Caco-2 (cell line): ENCODE measurements at regions not wholly inside any gene's neighbourhood (a gene's known extent, or its start where the extent isn't known, plus 50 kb on each side); places are given as distances from the start of the nearest gene placed in this dataset.

Source experiments
- BruUV-seq: library from RNA; stranded (reverse); fragments of 400-500 nt; replicated peaks from 2 replicates; lab custom pipeline; 2021; lab: Mats Ljungman, UMichigan
- CTCF ChIA-PET: fragments of 300-600 bp; sonication (Branson Sonifier 250); formaldehyde crosslinking; loops from one replicate; lab custom pipeline; 2022; ENCODE audit warnings: antibody characterized with exemption; lab: Charles Lee
- POLR2A ChIA-PET: fragments of 300-600 bp; sonication (Branson Sonifier 250); formaldehyde crosslinking; loops from one replicate; lab custom pipeline; 2022; ENCODE audit warnings: antibody characterized with exemption; lab: Charles Lee
- DNase-seq, 2 experiments: peaks; one replicate each; pipeline versions ENCODE4 v3.0.0 to v3.0.0-alpha.2; 2020 to 2022
- H3K27me3 ChIP-seq: replicated peaks from 2 replicates; pipeline ENCODE4 v1.6.0; 2011; ENCODE audit warnings: low read length; ENCODE audit not compliant: control insufficient read depth, insufficient read depth
- H3K36me3 ChIP-seq: 2 replicates; pipeline ENCODE4 v1.5.1; 2011; ENCODE audit warnings: low read length; ENCODE audit not compliant: control insufficient read depth, insufficient read depth
- H3K4me1 ChIP-seq: fragments of 250-450 bp; sonication (Bioruptor Pico); 2 replicates; pipeline ENCODE4 v1.5.1; 2020; ENCODE audit warnings: mild to moderate bottlenecking
- H3K4me3 ChIP-seq: 2 replicates; pipeline ENCODE4 v1.5.1; 2011; ENCODE audit warnings: low read depth, mild to moderate bottlenecking, control low read depth, low read length
- H3K9me3 ChIP-seq: fragments of 250-450 bp; sonication (Bioruptor Pico); 2 replicates; pipeline ENCODE4 v1.5.1; 2020; ENCODE audit warnings: mild to moderate bottlenecking, moderate library complexity
- H3K27ac Mint-ChIP-seq: one replicate; pipeline ENCODE4 v1.8.0; 2022; ENCODE audit warnings: mixed read lengths; ENCODE audit not compliant: unreplicated experiment
- H3K27me3 Mint-ChIP-seq: one replicate; pipeline ENCODE4 v1.8.0; 2022; ENCODE audit warnings: mixed read lengths; ENCODE audit not compliant: insufficient read depth, unreplicated experiment
- H3K36me3 Mint-ChIP-seq: one replicate; pipeline ENCODE4 v1.8.0; 2022; ENCODE audit warnings: mild to moderate bottlenecking, mixed read lengths; ENCODE audit not compliant: insufficient read depth, unreplicated experiment
- H3K4me1 Mint-ChIP-seq: one replicate; pipeline ENCODE4 v1.8.0; 2022; ENCODE audit warnings: low read depth, mixed read lengths; ENCODE audit not compliant: unreplicated experiment
- H3K4me3 Mint-ChIP-seq: one replicate; pipeline ENCODE4 v1.8.0; 2022; ENCODE audit warnings: mild to moderate bottlenecking, moderate library complexity, mixed read lengths; ENCODE audit not compliant: unreplicated experiment
- H3K9me3 Mint-ChIP-seq: one replicate; pipeline ENCODE4 v1.8.0; 2022; ENCODE audit warnings: mixed read lengths; ENCODE audit not compliant: unreplicated experiment
- intact Hi-C: fragments of 100-400 bp; cut with micrococcal nuclease; formaldehyde crosslinking; loops from one replicate; pipeline ENCODE4 v1.10.0; 2022; ENCODE audit not compliant: unreplicated experiment
- TF ChIP-seq, protein P1 (sequence below), 2 experiments: fragments of 200-600 bp in 1 of 2; IDR thresholded peaks; 1 replicate in 1 of 2; 2 replicates in 1 of 2; pipeline versions ENCODE4 v1.5.1 to v1.8.0; 2011 to 2022; ENCODE audit warnings: antibody characterized with exemption in 1 of 2, control low read depth in 1 of 2, inconsistent platforms in 1 of 2, low read depth in 1 of 2, low read length in 1 of 2, mild to moderate bottlenecking in 1 of 2, moderate library complexity in 1 of 2; ENCODE audit not compliant: insufficient read depth in 1 of 2, severe bottlenecking in 1 of 2, unreplicated experiment in 1 of 2

DNA sequence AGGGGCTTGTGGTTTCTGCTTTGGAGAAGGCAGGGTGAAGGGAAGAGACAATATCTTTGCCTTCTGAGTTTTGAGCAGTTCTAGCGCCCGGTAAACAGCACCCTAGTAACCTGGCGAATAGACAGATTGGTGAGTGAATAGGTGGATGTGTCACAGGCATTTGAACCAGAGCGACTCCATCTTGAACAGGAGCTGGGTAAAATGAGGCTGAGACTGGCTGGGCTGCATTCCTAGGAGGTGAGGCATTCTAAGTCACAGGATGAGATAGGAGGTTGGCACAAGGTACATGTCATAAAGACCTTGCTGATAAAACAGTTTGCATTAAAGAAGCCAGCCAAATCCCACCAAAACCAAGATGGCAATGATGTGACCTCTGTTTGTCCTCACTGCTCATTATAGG is 643.6 kb upstream of the TMEM132C start:
- peaks cover 13% of the 10 kb centered on the region for H3K9me3 Mint-ChIP-seq
- no peak overlapping the region for H3K4me3 ChIP-seq
- TF ChIP-seq, protein P1, sequence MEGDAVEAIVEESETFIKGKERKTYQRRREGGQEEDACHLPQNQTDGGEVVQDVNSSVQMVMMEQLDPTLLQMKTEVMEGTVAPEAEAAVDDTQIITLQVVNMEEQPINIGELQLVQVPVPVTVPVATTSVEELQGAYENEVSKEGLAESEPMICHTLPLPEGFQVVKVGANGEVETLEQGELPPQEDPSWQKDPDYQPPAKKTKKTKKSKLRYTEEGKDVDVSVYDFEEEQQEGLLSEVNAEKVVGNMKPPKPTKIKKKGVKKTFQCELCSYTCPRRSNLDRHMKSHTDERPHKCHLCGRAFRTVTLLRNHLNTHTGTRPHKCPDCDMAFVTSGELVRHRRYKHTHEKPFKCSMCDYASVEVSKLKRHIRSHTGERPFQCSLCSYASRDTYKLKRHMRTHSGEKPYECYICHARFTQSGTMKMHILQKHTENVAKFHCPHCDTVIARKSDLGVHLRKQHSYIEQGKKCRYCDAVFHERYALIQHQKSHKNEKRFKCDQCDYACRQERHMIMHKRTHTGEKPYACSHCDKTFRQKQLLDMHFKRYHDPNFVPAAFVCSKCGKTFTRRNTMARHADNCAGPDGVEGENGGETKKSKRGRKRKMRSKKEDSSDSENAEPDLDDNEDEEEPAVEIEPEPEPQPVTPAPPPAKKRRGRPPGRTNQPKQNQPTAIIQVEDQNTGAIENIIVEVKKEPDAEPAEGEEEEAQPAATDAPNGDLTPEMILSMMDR (IDR thresholded peaks at IDR 0.05; ENCODE audit: insufficient read depth in 1 of 2, low read depth in 1 of 2, low read length in 1 of 2, severe bottlenecking in 1 of 2, unreplicated experiment in 1 of 2): no peak
- H3K4me3 Mint-ChIP-seq: no peak overlapping the region
- ChIA-PET POLR2A (no interaction called here), CTCF (no interaction called here)
- intact Hi-C loops: no loop called here
- no peaks in the 10 kb centered on the region for H3K4me1 Mint-ChIP-seq
- H3K27me3 Mint-ChIP-seq: no peaks in the 10 kb centered on the region
- no peaks in the 10 kb centered on the region for H3K36me3 ChIP-seq
- no peak overlapping the region for H3K27ac Mint-ChIP-seq
- no peaks in the 10 kb centered on the region for H3K9me3 ChIP-seq
- BruUV-seq: no TSS peak
- no peaks in the 10 kb centered on the region for H3K4me1 ChIP-seq
- H3K27me3 ChIP-seq: no peaks in the 10 kb centered on the region
- no peak for DNase-seq
- no peaks in the 10 kb centered on the region for H3K36me3 Mint-ChIP-seq

- POLR2A ChIA-PET: no interaction called here
- no TSS peak for BruUV-seq
These were observed 641.7 kb upstream of the TMEM132C start for GRCh38 chr12:127625176-127625771.

DNA sequence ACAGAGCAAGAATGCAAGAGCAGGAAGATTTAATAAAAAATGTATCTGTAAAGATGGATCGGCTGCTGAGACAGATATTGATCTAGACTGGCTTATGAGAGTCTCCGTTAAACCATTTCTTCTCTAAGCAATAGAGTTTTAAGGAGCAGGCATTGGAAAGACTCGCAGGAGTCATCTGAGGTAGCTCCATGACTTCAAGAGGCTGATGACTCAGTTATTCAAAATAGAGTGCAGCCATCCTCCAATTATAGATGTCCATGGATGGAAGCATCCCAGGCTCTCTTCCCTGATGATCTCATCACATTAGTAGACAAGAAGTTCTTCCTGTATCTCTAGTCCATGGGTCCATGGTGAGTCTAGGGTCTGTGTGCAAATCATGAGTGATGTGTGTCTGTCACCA is 638.3 kb upstream of the TMEM132C start:
- no peak overlapping the region for H3K4me3 ChIP-seq
- DNase-seq: no peak
- no peak overlapping the region for H3K4me3 Mint-ChIP-seq
- no peaks in the 10 kb centered on the region for H3K27me3 ChIP-seq
- H3K36me3 Mint-ChIP-seq: no peaks in the 10 kb centered on the region
- TF ChIP-seq, protein P1 (IDR thresholded peaks at IDR 0.05; ENCODE audit: insufficient read depth in 1 of 2, low read depth in 1 of 2, low read length in 1 of 2, severe bottlenecking in 1 of 2, unreplicated experiment in 1 of 2): no peak
- ChIA-PET CTCF (no interaction called here), POLR2A (no interaction called here)
- no peaks in the 10 kb centered on the region for H3K4me1 Mint-ChIP-seq
- H3K9me3 ChIP-seq: no peaks in the 10 kb centered on the region
- no TSS peak for BruUV-seq
- H3K36me3 ChIP-seq: no peaks in the 10 kb centered on the region
- no peak overlapping the region for H3K27ac Mint-ChIP-seq
- no peaks in the 10 kb centered on the region for H3K27me3 Mint-ChIP-seq
- intact Hi-C loops: no loop called here
- H3K9me3 Mint-ChIP-seq: peaks cover 6% of the 10 kb centered on the region
- H3K4me1 ChIP-seq: no peaks in the 10 kb centered on the region

More at GRCh38 chr12:127625176-127625771, 641.7 kb upstream of the TMEM132C start:
- CTCF ChIA-PET: no interaction called here
- Histone ChIP-seq H3K4me3 (no peak overlapping the region), H3K27me3 (no peaks in the 10 kb centered on the region), H3K36me3 (no peaks in the 10 kb centered on the region), H3K9me3 (no peaks in the 10 kb centered on the region), H3K4me1 (no peaks in the 10 kb centered on the region)
- intact Hi-C loops: no loop called here
- Mint-ChIP-seq H3K27ac (no peak overlapping the region), H3K4me1 (no peaks in the 10 kb centered on the region), H3K27me3 (no peaks in the 10 kb centered on the region), H3K4me3 (no peak overlapping the region), H3K36me3 (no peaks in the 10 kb centered on the region), H3K9me3 (peaks cover 13% of the 10 kb centered on the region)
- TF ChIP-seq, protein P1 (IDR thresholded peaks at IDR 0.05; ENCODE audit: insufficient read depth in 1 of 2, low read depth in 1 of 2, low read length in 1 of 2, severe bottlenecking in 1 of 2, unreplicated experiment in 1 of 2): no peak
- DNase-seq: no peak
